OCI-LY7 (cell line): ENCODE measurements at regions not wholly inside any gene's neighbourhood (a gene's known extent, or its start where the extent isn't known, plus 50 kb on each side); places are given as distances from the start of the nearest gene placed in this dataset.

Experiments
- BruUV-seq: library from RNA; stranded (reverse); fragments of 400-500 nt; replicated peaks from 2 replicates; lab custom pipeline; 2021; lab: Mats Ljungman, UMichigan
- CTCF ChIA-PET: fragments of 300-600 bp; sonication (Branson Sonifier 250); formaldehyde crosslinking; loops from one replicate; lab custom pipeline; 2022; ENCODE audit warnings: antibody characterized with exemption; ENCODE audit not compliant: unreplicated experiment; lab: Charles Lee
- POLR2A ChIA-PET: fragments of 300-600 bp; sonication (Branson Sonifier 250); formaldehyde crosslinking; loops from one replicate; lab custom pipeline; 2022; ENCODE audit warnings: antibody characterized with exemption; lab: Charles Lee
- DNase-seq: peaks from one replicate; pipeline ENCODE4 v3.0.0-alpha.2; 2015; ENCODE audit warnings: low spot score
- H2AFZ ChIP-seq: fragments of 200-600 bp; sonication (generic), shearing (Covaris generic); 2 replicates; pipeline ENCODE4 v1.6.1; 2014; ENCODE audit warnings: mild to moderate bottlenecking, antibody characterized with exemption, low read length, moderate library complexity
- H3K27ac ChIP-seq: fragments of 200-600 bp; sonication (generic); 2 replicates; pipeline ENCODE4 v1.5.1; 2014; ENCODE audit warnings: mixed run types, low read depth, mild to moderate bottlenecking, moderate library complexity, low read length, inconsistent platforms; ENCODE audit not compliant: poor library complexity, severe bottlenecking
- H3K36me3 ChIP-seq: fragments of 200-600 bp; sonication (generic); 2 replicates; pipeline ENCODE4 v1.6.1; 2014; ENCODE audit warnings: mild to moderate bottlenecking, antibody characterized with exemption, low read length, moderate library complexity, mixed read lengths; ENCODE audit not compliant: insufficient read depth
- H3K4me1 ChIP-seq: fragments of 200-600 bp; sonication (generic); 2 replicates; pipeline ENCODE4 v1.5.1; 2014; ENCODE audit warnings: mild to moderate bottlenecking, low read length; ENCODE audit not compliant: insufficient read depth, poor library complexity, severe bottlenecking
- H3K4me2 ChIP-seq: fragments of 200-600 bp; sonication (generic); 2 replicates; pipeline ENCODE4 v1.6.1; 2014; ENCODE audit warnings: mild to moderate bottlenecking, low read length
- H3K4me3 ChIP-seq: fragments of 200-600 bp; sonication (generic); 2 replicates; pipeline ENCODE4 v1.5.1; 2014; ENCODE audit warnings: mild to moderate bottlenecking, low read depth, low read length; ENCODE audit not compliant: poor library complexity, severe bottlenecking
- H3K79me2 ChIP-seq: fragments of 200-600 bp; sonication (generic); 2 replicates; pipeline ENCODE4 v1.6.1; 2016; ENCODE audit warnings: low read depth, mild to moderate bottlenecking, low read length, moderate library complexity, mixed read lengths; ENCODE audit not compliant: insufficient read depth
- H3K9me2 ChIP-seq: fragments of 200-600 bp; sonication (generic); 2 replicates; pipeline ENCODE4 v1.6.1; 2016; ENCODE audit warnings: mild to moderate bottlenecking, low read length, mixed read lengths; ENCODE audit not compliant: insufficient read depth
- H3K9me3 ChIP-seq: fragments of 200-600 bp; sonication (generic); 2 replicates; pipeline ENCODE4 v1.6.1; 2014; ENCODE audit warnings: mild to moderate bottlenecking, mixed run types, low read length, mixed read lengths
- H4K20me1 ChIP-seq: fragments of 200-600 bp; sonication (generic); 2 replicates; pipeline ENCODE4 v1.6.1; 2014; ENCODE audit warnings: mild to moderate bottlenecking, antibody characterized with exemption, low read length, moderate library complexity, mixed read lengths; ENCODE audit not compliant: insufficient read depth
- EZH2phosphoT487 ChIP-seq: fragments of 200-600 bp; sonication (generic); IDR thresholded peaks from 2 replicates; pipeline ENCODE4 v1.6.1; 2018; ENCODE audit warnings: low read depth, borderline replicate concordance, mild to moderate bottlenecking, mixed run types, antibody characterized with exemption, low read length, moderate library complexity, mixed read lengths
- intact Hi-C: fragments of 100-400 bp; cut with micrococcal nuclease; formaldehyde crosslinking; loops from one replicate; pipeline ENCODE4 v1.10.0; 2022; ENCODE audit not compliant: unreplicated experiment
- TF ChIP-seq, protein P1 (sequence below): fragments of 200-600 bp; sonication (generic); conservative IDR thresholded peaks from 2 replicates; pipeline ENCODE4 v1.5.1; 2014; ENCODE audit warnings: mild to moderate bottlenecking, antibody characterized with exemption, low read length, moderate library complexity, mixed read lengths

- Histone ChIP-seq H3K4me1 (peaks cover 17% of the 10 kb centered on the region), H3K4me3 (no peak overlapping the region), H3K9me2 (no peaks in the 10 kb centered on the region), H3K9me3 (no peaks in the 10 kb centered on the region), H3K4me2 (no peak overlapping the region), H3K79me2 (no peaks in the 10 kb centered on the region), H3K27ac (no peak overlapping the region), H2AFZ (no peak overlapping the region), H4K20me1 (no peaks in the 10 kb centered on the region), H3K36me3 (no peaks in the 10 kb centered on the region)
- intact Hi-C loops, result no loop called here
- ChIA-PET CTCF (no interaction called here), POLR2A (no interaction called here)
- no TSS peak for BruUV-seq
- no peak for TF ChIP-seq EZH2phosphoT487
- TF ChIP-seq, protein P1, sequence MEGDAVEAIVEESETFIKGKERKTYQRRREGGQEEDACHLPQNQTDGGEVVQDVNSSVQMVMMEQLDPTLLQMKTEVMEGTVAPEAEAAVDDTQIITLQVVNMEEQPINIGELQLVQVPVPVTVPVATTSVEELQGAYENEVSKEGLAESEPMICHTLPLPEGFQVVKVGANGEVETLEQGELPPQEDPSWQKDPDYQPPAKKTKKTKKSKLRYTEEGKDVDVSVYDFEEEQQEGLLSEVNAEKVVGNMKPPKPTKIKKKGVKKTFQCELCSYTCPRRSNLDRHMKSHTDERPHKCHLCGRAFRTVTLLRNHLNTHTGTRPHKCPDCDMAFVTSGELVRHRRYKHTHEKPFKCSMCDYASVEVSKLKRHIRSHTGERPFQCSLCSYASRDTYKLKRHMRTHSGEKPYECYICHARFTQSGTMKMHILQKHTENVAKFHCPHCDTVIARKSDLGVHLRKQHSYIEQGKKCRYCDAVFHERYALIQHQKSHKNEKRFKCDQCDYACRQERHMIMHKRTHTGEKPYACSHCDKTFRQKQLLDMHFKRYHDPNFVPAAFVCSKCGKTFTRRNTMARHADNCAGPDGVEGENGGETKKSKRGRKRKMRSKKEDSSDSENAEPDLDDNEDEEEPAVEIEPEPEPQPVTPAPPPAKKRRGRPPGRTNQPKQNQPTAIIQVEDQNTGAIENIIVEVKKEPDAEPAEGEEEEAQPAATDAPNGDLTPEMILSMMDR, result no peak
- DNase-seq, result no peak
Measured at GRCh38 chrX:42694260-42694815, 83.6 kb downstream of the PPP1R2C start.

DNA sequence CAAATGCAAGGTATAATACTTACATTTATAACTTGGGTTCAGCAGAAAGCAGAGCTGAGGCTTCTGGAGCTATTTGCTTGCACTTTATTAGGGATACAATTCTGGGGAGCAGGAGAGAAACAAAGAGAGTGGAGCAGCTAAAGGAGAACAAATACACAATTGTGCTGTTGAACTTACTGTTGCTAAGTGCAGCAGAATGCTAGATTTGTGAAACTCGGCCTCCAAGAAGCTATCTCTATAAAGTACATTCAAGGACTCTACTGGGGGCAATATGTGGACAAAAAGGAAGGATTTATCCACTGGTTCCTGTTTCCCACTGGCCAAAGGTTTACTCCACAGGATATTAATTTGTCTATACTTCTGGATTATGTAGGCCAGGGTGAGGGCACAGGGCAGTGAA is 86.8 kb downstream of the PPP1R2C start:
- POLR2A ChIA-PET, result interaction anchor here (0.6 to 1.6 kb wide), 4 partner anchors 9 to 60 kb away, joined by 3 to 4 read pairs (median 3); no protein-coding TSS in a partner anchor
- Histone ChIP-seq H3K9me2 (no peaks in the 10 kb centered on the region), H3K36me3 (no peaks in the 10 kb centered on the region), H3K4me1 (peaks cover 8% of the 10 kb centered on the region), H3K4me3 (no peak overlapping the region), H3K27ac (no peak overlapping the region), H3K9me3 (no peaks in the 10 kb centered on the region), H3K4me2 (no peak overlapping the region), H2AFZ (no peak overlapping the region), H3K79me2 (no peaks in the 10 kb centered on the region), H4K20me1 (no peaks in the 10 kb centered on the region)
- intact Hi-C loops, result no loop called here
- TF ChIP-seq EZH2phosphoT487, result no peak
- TF ChIP-seq, protein P1, result no peak
- CTCF ChIA-PET, result no interaction called here
- BruUV-seq, result no TSS peak
- no peak for DNase-seq

- no TSS peak for BruUV-seq
- no peak overlapping the region for H2AFZ ChIP-seq
- CTCF ChIA-PET, result no interaction called here
- no peaks in the 10 kb centered on the region; the same call in 1 of the 2 replicates for H3K36me3 ChIP-seq
- no peaks in the 10 kb centered on the region for H3K9me2 ChIP-seq
- no peak overlapping the region for H3K4me2 ChIP-seq
- TF ChIP-seq, protein P1, result no peak
- no peak for TF ChIP-seq EZH2phosphoT487
- POLR2A ChIA-PET, result no interaction called here
- no peak overlapping the region for H3K4me3 ChIP-seq
- no peaks in the 10 kb centered on the region for H3K9me3 ChIP-seq
- no peaks in the 10 kb centered on the region for H4K20me1 ChIP-seq
- intact Hi-C loops, result no loop called here
- no peak overlapping the region for H3K27ac ChIP-seq
- no peak for DNase-seq
- H3K4me1 ChIP-seq, result no peaks in the 10 kb centered on the region
- no peaks in the 10 kb centered on the region for H3K79me2 ChIP-seq
Measured at GRCh38 chrX:42686706-42687105, 91.3 kb downstream of the PPP1R2C start.
